Right lobe of liver (tissue), 6 donors: ENCODE measurements at regions not wholly inside any gene's neighbourhood (a gene's known extent, or its start where the extent isn't known, plus 50 kb on each side); places are given as distances from the start of the nearest gene placed in this dataset.

Experiments
- ATAC-seq, 4 donors: fragments of 200-7000 bp; cut with Tn5 transposase; one replicate each; pipeline ENCODE4 v1.9.1; 2020; ENCODE audit warnings: mild to moderate bottlenecking in 4 of 4, moderate library complexity in 4 of 4
- DNase-seq, 3 donors: peaks; one replicate each; pipeline ENCODE4 v3.0.0-alpha.2; 2020
- H3K27ac ChIP-seq, 3 donors: fragments of 200-600 bp; one replicate each; pipeline ENCODE4 v1.8.0; 2022
- H3K27me3 ChIP-seq, 2 donors: fragments of 200-600 bp; one replicate each; pipeline ENCODE4 v1.8.0; 2022
- H3K36me3 ChIP-seq, 4 donors: fragments of 200-600 bp; sonication (generic) in 1 of 4; one replicate each; pipeline versions ENCODE4 v1.5.1 to v1.8.0; 2017 to 2022; ENCODE audit warnings: control low read depth in 1 of 4
- H3K4me1 ChIP-seq, 4 donors: fragments of 200-600 bp; sonication (generic) in 1 of 4; one replicate each; pipeline versions ENCODE4 v1.5.1 to v1.8.0; 2017 to 2022; ENCODE audit warnings: control low read depth in 1 of 4
- H3K4me3 ChIP-seq, 3 donors: fragments of 200-600 bp; one replicate each; pipeline ENCODE4 v1.8.0; 2022
- H3K9me3 ChIP-seq, 4 donors: fragments of 200-600 bp; sonication (generic) in 1 of 4; one replicate each; pipeline versions ENCODE4 v1.5.1 to v1.8.0; 2017 to 2022; ENCODE audit warnings: control low read depth in 1 of 4
- CTCF ChIP-seq, 4 donors: fragments of 200-600 bp in 3 of 4; fragments of 450-650 bp in 1 of 4; IDR thresholded peaks; one replicate each; pipeline versions ENCODE4 v1.5.1 to v1.8.0; 2016 to 2022; ENCODE audit warnings: antibody characterized with exemption in 4 of 4, mild to moderate bottlenecking in 2 of 4
- POLR2A ChIP-seq: fragments of 450-650 bp; IDR thresholded peaks from one replicate; pipeline ENCODE4 v1.6.1; 2017; ENCODE audit warnings: antibody characterized with exemption, mild to moderate bottlenecking
- WGBS: methylation state at CpG from one replicate; pipeline ENCODE4 v1.1.6; 2018; ENCODE audit warnings: low coverage, low lambda C conversion rate; ENCODE audit not compliant: insufficient coverage; ENCODE audit errors: missing lambda C conversion rate; 5-methylcytosine and 5-hydroxymethylcytosine counted together
- intact Hi-C, 2 donors: fragments of 100-400 bp; cut with DNase I; formaldehyde crosslinking; loops; one replicate each; pipeline versions ENCODE4 v1.11.2 to v1.14.1; 2022
- donor health status: DM: no; HTN: yes; CAD: no.
- donor health status: DM: no; HTN: no; CAD: no.
- donor health status: DM: no; HTN: no; CAD: no.
- donor health status: DM: no; HTN: yes; CAD: no.
- donor health status: DM: no; HTN: yes; CAD: no.

GRCh38 chr17:72511242-72511641 lies 390.4 kb downstream of the SOX9 start:
- Histone ChIP-seq H3K27ac (no peak overlapping the region), H3K27me3 (no peaks in the 10 kb centered on the region), H3K36me3 (no peaks in the 10 kb centered on the region), H3K4me1 (no peaks in the 10 kb centered on the region), H3K4me3 (no peak overlapping the region), H3K9me3 (no peaks in the 10 kb centered on the region)
- no peak for ATAC-seq
- intact Hi-C loops: no loop called here
- WGBS: 65% methylated on average over 7 of the region's 7 CpGs
- DNase-seq: no peak
- no peak for TF ChIP-seq POLR2A

GRCh38 chr17:72511874-72512273 lies 391.1 kb downstream of the SOX9 start:
- no peaks in the 10 kb centered on the region for H3K9me3 ChIP-seq
- no peak for DNase-seq
- no peak overlapping the region for H3K4me3 ChIP-seq
- H3K27me3 ChIP-seq: no peaks in the 10 kb centered on the region
- ATAC-seq: no peak
- WGBS: 43% methylated on average over 1 of the region's 3 CpGs
- TF ChIP-seq CTCF (IDR thresholded peaks at IDR 0.05) (no peak), POLR2A (no peak)
- intact Hi-C loops: no loop called here
- no peaks in the 10 kb centered on the region for H3K36me3 ChIP-seq
- H3K27ac ChIP-seq: no peak overlapping the region
- H3K4me1 ChIP-seq: peaks cover 0 to 5% (median 0%) of the 10 kb centered on the region in 4 donors

- Histone ChIP-seq H3K27me3 (no peaks in the 10 kb centered on the region), H3K36me3 (no peaks in the 10 kb centered on the region), H3K4me3 (no peak overlapping the region), H3K9me3 (no peaks in the 10 kb centered on the region), H3K27ac (no peak overlapping the region), H3K4me1 (peaks cover 0 to 9% (median 0%) of the 10 kb centered on the region in 4 donors)
- intact Hi-C loops: no loop called here
- DNase-seq (no peak), ATAC-seq (no peak)
- TF ChIP-seq POLR2A: no peak
- no peak for TF ChIP-seq CTCF (IDR thresholded peaks at IDR 0.05)
- WGBS: 48% methylated on average over 4 of the region's 8 CpGs
Measured at GRCh38 chr17:72512649-72513556, 392.1 kb downstream of the SOX9 start.

GRCh38 chr17:72514321-72514861 lies 393.6 kb downstream of the SOX9 start:
- no peak overlapping the region for H3K27ac ChIP-seq

More at GRCh38 chr17:72514321-72514861, 393.6 kb downstream of the SOX9 start:
- DNase-seq (no peak), ATAC-seq (no peak)
- Histone ChIP-seq H3K36me3 (no peaks in the 10 kb centered on the region), H3K4me3 (no peak overlapping the region), H3K27me3 (no peaks in the 10 kb centered on the region), H3K4me1 (peaks cover 0 to 19% (median 0%) of the 10 kb centered on the region in 4 donors), H3K9me3 (no peaks in the 10 kb centered on the region)
- intact Hi-C loops: no loop called here
- TF ChIP-seq POLR2A (no peak), CTCF (IDR thresholded peaks at IDR 0.05) (no peak)
- WGBS: 73% methylated on average over 7 of the region's 7 CpGs
